Prostate gland (tissue), 2 donors: ENCODE measurements at regions not wholly inside any gene's neighbourhood (a gene's known extent, or its start where the extent isn't known, plus 50 kb on each side); places are given as distances from the start of the nearest gene placed in this dataset.

ENCODE experiments used
- DNase-seq: peaks from one replicate; pipeline ENCODE4 v3.0.0-alpha.2; 2019; ENCODE audit warnings: low spot score
- H3K27ac ChIP-seq, 2 donors: fragments of 200-600 bp; sonication (generic); 2 replicates each; pipeline ENCODE4 v1.5.1; 2017 to 2019
- H3K27me3 ChIP-seq: fragments of 200-600 bp; sonication (generic); replicated peaks from 2 replicates; pipeline ENCODE4 v1.5.1; 2019; ENCODE audit not compliant: insufficient read depth
- H3K36me3 ChIP-seq, 2 donors: fragments of 200-600 bp; sonication (generic); 1 replicate in 1 of 2; 2 replicates in 1 of 2; pipeline versions ENCODE4 v1.5.1 to v1.8.1; 2017 to 2019
- H3K4me1 ChIP-seq: fragments of 200-600 bp; sonication (generic); replicated peaks from 2 replicates; pipeline ENCODE4 v1.5.1; 2019
- H3K4me3 ChIP-seq, 2 donors: fragments of 200-600 bp; sonication (generic); 2 replicates each; pipeline ENCODE4 v1.5.1; 2017 to 2019
- H3K9me3 ChIP-seq: fragments of 200-600 bp; sonication (generic); 2 replicates; pipeline ENCODE4 v1.5.1; 2017
- CTCF ChIP-seq, 4 experiments: fragments of 200-600 bp in 2 of 4; fragments of 450-650 bp in 2 of 4; sonication (generic) in 2 of 4; IDR thresholded peaks; 1 replicate in 3 of 4; 2 replicates in 1 of 4; pipeline ENCODE4 v1.5.1; 2016 to 2019; ENCODE audit warnings: antibody characterized with exemption in 4 of 4, mild to moderate bottlenecking in 2 of 4, moderate library complexity in 2 of 4
- POLR2A ChIP-seq: fragments of 450-650 bp; IDR thresholded peaks from one replicate; pipeline ENCODE4 v1.6.1; 2016; ENCODE audit warnings: antibody characterized with exemption, mild to moderate bottlenecking
- POLR2AphosphoS5 ChIP-seq: sonication (generic); formaldehyde crosslinking; IDR thresholded peaks from one replicate; pipeline ENCODE4 v1.6.1; 2017; ENCODE audit warnings: antibody characterized with exemption
- WGBS: methylation state at CpG from one replicate; pipeline ENCODE4 v1.1.5; 2018; 5-methylcytosine and 5-hydroxymethylcytosine counted together
- intact Hi-C: fragments of 100-400 bp; cut with DNase I; formaldehyde crosslinking; loops from one replicate; pipeline ENCODE4 v1.14.2; 2022

DNA sequence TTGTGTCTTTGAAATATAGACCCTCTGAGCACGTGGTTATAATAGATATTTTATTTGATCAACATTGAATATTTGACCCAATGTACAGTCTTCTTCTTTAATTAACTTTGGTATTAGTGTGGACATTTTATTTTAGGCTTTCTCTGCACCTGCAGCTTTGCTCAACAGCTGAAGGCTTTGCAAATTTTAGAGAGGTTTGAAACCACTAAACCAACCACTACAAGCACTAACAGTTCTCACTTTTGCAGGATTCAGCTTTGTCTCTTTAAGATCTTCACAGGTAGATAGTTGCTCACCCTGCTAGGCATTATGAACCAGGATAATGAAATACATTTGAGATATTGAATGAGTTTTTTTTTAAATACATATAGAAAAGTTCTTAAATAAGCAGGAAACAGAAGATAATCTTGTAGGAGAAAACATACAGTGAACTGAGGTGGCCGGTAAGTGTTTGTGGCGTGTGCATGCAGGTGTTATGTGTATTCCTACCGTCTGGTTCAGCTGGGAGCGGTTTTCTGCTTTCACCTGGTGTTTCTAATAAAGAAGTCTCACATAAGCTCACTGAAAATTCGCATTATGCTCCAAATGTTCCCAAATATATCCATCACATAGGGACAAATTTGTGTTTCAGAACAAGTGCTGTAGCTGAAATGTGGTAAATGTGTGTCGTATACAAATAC, 1508.3 kb upstream of the TENM3 start:
- Histone ChIP-seq H3K27me3 (no peaks in the 10 kb centered on the region), H3K27ac (no peak overlapping the region), H3K9me3 (no peaks in the 10 kb centered on the region), H3K4me3 (no peak overlapping the region), H3K36me3 (no peaks in the 10 kb centered on the region), H3K4me1 (no peaks in the 10 kb centered on the region)
- DNase-seq: no peak
- intact Hi-C loops: no loop called here
- 77% methylated on average over 7 of the region's 7 CpGs for WGBS
- TF ChIP-seq POLR2AphosphoS5 (no peak), CTCF (IDR thresholded peaks at IDR 0.05) (no peak), POLR2A (no peak)

- Histone ChIP-seq H3K27ac (no peak overlapping the region), H3K36me3 (no peaks in the 10 kb centered on the region), H3K4me1 (no peaks in the 10 kb centered on the region), H3K4me3 (no peak overlapping the region), H3K27me3 (no peaks in the 10 kb centered on the region), H3K9me3 (no peaks in the 10 kb centered on the region)
- intact Hi-C loops: no loop called here
- no peak for TF ChIP-seq POLR2A
- TF ChIP-seq CTCF (IDR thresholded peaks at IDR 0.05): no peak
- no peak for DNase-seq
- WGBS: 80% methylated on average over 1 of the region's 1 CpG
Measured at GRCh38 chr4:180741703-180742102, 1501.5 kb upstream of the TENM3 start.

GRCh38 chr4:180745019-180745418, 1498.2 kb upstream of the TENM3 start:
- Histone ChIP-seq H3K9me3 (no peaks in the 10 kb centered on the region), H3K4me3 (no peak overlapping the region), H3K36me3 (no peaks in the 10 kb centered on the region), H3K27ac (no peak overlapping the region), H3K27me3 (no peaks in the 10 kb centered on the region), H3K4me1 (no peaks in the 10 kb centered on the region)
- no peak for DNase-seq
- TF ChIP-seq POLR2AphosphoS5 (no peak), POLR2A (no peak), CTCF (IDR thresholded peaks at IDR 0.05) (no peak)
- WGBS: 51% methylated on average over 4 of the region's 4 CpGs
- intact Hi-C loops: no loop called here

GRCh38 chr4:180751009-180751408, 1492.2 kb upstream of the TENM3 start:
- H3K27me3 ChIP-seq: no peaks in the 10 kb centered on the region
- H3K4me1 ChIP-seq: no peaks in the 10 kb centered on the region
- 92% methylated on average over 2 of the region's 2 CpGs for WGBS
- H3K4me3 ChIP-seq: no peak overlapping the region
- TF ChIP-seq POLR2A (no peak), POLR2AphosphoS5 (no peak), CTCF (IDR thresholded peaks at IDR 0.05) (no peak)
- no peak overlapping the region for H3K27ac ChIP-seq
- H3K36me3 ChIP-seq: no peaks in the 10 kb centered on the region
- intact Hi-C loops: no loop called here
- DNase-seq: no peak
- no peaks in the 10 kb centered on the region for H3K9me3 ChIP-seq

DNA sequence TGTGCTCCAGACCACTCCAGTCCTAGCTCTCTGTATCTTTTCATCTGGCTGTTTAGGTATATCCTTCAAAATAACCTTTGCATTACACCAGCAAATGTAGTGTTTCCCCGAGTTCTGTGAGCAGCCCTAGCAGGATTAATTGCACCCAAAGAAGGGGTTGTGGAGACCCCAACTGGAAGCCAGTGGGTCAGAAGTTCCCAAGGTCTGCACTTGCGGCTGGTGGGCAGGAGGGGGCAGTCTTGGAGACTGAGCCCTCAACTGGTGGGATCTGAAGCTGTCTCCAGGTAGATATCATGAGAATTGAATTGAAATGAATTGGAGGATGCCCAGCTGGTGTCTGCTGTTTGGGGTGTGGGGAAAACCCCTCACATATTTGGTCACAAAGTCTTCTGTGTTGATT, 1485.3 kb upstream of the TENM3 start:
- Histone ChIP-seq H3K27ac (no peak overlapping the region), H3K4me3 (no peak overlapping the region), H3K4me1 (no peaks in the 10 kb centered on the region), H3K36me3 (no peaks in the 10 kb centered on the region), H3K27me3 (no peaks in the 10 kb centered on the region), H3K9me3 (no peaks in the 10 kb centered on the region)
- no peak for DNase-seq
- 88% methylated on average over 2 of the region's 2 CpGs for WGBS
- intact Hi-C loops: no loop called here
- TF ChIP-seq CTCF (IDR thresholded peaks at IDR 0.05): no peak
- no peak for TF ChIP-seq POLR2A
- TF ChIP-seq POLR2AphosphoS5: no peak
